Natural killer cell treated with Interleukin-12 subunit alpha and Interleukin-12 subunit beta and Interleukin-15 and Interleukin-18, amount 100 ng/mL, for 72 hours (primary cell): ENCODE measurements at regions not wholly inside any gene's neighbourhood (a gene's known extent, or its start where the extent isn't known, plus 50 kb on each side); places are given as distances from the start of the nearest gene placed in this dataset.

Source experiments
- ATAC-seq, 2 donors: fragments of 150-1000 bp; cut with Tn5 transposase in 1 of 2; sonication (Bioruptor Pico), chemical (Tn5 transposase) in 1 of 2; 2 replicates each; pipeline ENCODE4 v1.10.0; 2021
- DNase-seq: peaks from one replicate; pipeline ENCODE4 v3.0.0; 2022; ENCODE audit warnings: low spot score
- H3K27ac Mint-ChIP-seq, 2 donors: 1 replicate in 1 of 2; 2 replicates in 1 of 2; pipeline ENCODE4 v1.8.0; 2022; ENCODE audit warnings: mixed read lengths in 2 of 2, mild to moderate bottlenecking in 1 of 2, moderate library complexity in 1 of 2
- H3K27me3 Mint-ChIP-seq, 2 donors: 1 replicate in 1 of 2; 2 replicates in 1 of 2; pipeline ENCODE4 v1.8.0; 2022; ENCODE audit warnings: mixed read lengths in 2 of 2
- H3K36me3 Mint-ChIP-seq: one replicate; pipeline ENCODE4 v1.8.0; 2022; ENCODE audit warnings: mixed read lengths
- H3K4me1 Mint-ChIP-seq, 2 donors: 1 replicate in 1 of 2; 2 replicates in 1 of 2; pipeline ENCODE4 v1.8.0; 2022; ENCODE audit warnings: low read depth in 2 of 2, mixed read lengths in 2 of 2, mild to moderate bottlenecking in 1 of 2
- H3K4me3 Mint-ChIP-seq: one replicate; pipeline ENCODE4 v1.8.0; 2022; ENCODE audit warnings: mixed read lengths
- H3K9me3 Mint-ChIP-seq: 2 replicates; pipeline ENCODE4 v1.8.0; 2022; ENCODE audit warnings: mixed read lengths

DNA sequence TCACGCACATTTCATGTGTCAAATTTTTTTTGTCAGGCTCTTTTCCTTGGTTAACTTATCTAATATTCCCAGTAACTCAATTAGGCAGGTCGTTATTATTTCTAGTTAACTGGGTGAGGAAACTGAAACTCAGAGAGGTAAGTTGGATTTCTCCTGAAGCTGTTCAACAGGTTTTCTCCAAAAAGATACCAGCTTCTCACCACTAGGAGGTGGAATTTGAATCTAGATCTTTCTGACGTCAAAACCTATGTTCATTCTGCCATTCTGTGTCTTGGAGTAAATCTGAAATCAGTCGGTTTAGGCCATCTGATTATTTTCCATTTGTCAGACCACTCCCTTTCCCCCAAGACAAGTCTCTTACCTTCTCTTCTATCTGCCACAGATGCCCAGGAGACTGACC is 572.9 kb downstream of the ACTL7B start:
- H3K36me3 Mint-ChIP-seq, result no peaks in the 10 kb centered on the region
- H3K27me3 Mint-ChIP-seq, result no peaks in the 10 kb centered on the region
- ATAC-seq, result no peak
- H3K4me1 Mint-ChIP-seq, result no peaks in the 10 kb centered on the region
- no peak overlapping the region for H3K27ac Mint-ChIP-seq
- H3K4me3 Mint-ChIP-seq, result no peak overlapping the region
- peaks cover 6% of the 10 kb centered on the region for H3K9me3 Mint-ChIP-seq
- DNase-seq, result no peak

DNA sequence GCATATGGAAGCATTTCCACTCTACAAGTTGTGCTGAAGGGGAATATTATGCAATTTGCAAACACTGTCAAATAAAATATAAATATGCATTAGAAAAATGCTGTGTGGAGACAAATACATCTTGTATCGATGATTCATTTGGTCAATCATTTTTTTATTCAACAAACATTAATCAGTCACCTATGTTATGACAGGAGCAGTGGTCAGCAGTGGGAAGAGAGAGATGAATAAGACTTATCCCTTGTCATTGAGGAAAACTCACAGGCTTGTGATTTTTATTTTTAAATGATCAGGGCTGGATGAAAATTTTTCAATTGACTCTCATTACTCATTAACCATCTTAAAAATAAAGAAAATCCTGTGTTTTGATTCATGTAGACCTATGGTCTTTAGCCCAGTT is 574.1 kb downstream of the ACTL7B start:
- H3K27me3 Mint-ChIP-seq, result no peaks in the 10 kb centered on the region

DNA sequence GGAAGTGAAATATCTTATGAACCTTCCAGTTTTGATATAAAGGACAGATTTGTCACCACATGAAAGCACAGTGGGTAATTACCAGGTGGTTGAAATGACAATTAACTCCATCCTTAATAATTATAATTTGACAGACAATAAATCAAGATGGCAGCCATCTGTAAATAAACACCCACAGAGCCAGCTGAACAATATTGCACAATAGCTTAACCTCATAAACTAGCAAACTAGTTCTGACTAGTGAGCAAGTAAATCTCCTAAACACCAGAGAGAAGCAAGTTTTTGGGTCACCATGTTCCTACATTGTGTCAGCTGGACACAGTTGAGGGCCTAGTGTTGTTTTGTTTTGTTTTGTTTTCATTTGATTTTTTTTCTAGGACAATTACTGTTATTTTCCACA is 577.4 kb downstream of the ACTL7B start:
- peaks cover 10% of the 10 kb centered on the region for H3K9me3 Mint-ChIP-seq
- ATAC-seq (no peak), DNase-seq (no peak)
- peaks cover 0 to 3% of the 10 kb centered on the region in 2 donors for H3K4me1 Mint-ChIP-seq
- no peaks in the 10 kb centered on the region for H3K36me3 Mint-ChIP-seq
- H3K27me3 Mint-ChIP-seq, result no peaks in the 10 kb centered on the region
- H3K27ac Mint-ChIP-seq, result no peak overlapping the region
- no peak overlapping the region for H3K4me3 Mint-ChIP-seq

More for the DNA sequence above, 574.1 kb downstream of the ACTL7B start:
- H3K4me1 Mint-ChIP-seq, result no peaks in the 10 kb centered on the region
- no peak overlapping the region for H3K27ac Mint-ChIP-seq
- DNase-seq, result no peak
- no peak for ATAC-seq
- H3K9me3 Mint-ChIP-seq, result peaks cover 6% of the 10 kb centered on the region
- H3K36me3 Mint-ChIP-seq, result no peaks in the 10 kb centered on the region
- H3K4me3 Mint-ChIP-seq, result no peak overlapping the region

DNA sequence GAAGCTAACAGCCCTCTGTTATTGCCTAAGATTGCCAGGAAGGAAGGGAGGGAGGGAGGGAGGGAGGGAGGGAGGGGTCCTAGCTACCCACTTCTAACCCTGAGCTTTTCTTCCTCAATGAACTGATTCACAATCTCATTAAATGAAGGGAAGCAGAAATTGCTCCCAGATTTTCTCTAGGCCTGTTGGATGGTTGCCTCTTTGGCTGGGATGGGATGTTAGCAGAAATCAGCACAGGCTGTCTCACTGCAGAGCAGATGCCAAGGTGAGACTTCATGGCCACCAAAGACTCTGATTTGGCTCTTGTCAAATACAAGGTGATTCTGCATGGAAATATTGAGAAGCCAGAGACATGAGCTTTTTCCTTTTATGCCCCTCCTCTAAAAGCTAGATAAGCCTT is 578.6 kb downstream of the ACTL7B start:
- no peaks in the 10 kb centered on the region for H3K27me3 Mint-ChIP-seq
- peaks cover 3% of the 10 kb centered on the region in 2 donors for H3K4me1 Mint-ChIP-seq
- ATAC-seq (no peak), DNase-seq (no peak)
- H3K27ac Mint-ChIP-seq, result no peak overlapping the region
- no peaks in the 10 kb centered on the region for H3K36me3 Mint-ChIP-seq
- H3K4me3 Mint-ChIP-seq, result no peak overlapping the region
- H3K9me3 Mint-ChIP-seq, result peaks cover 9% of the 10 kb centered on the region

DNA sequence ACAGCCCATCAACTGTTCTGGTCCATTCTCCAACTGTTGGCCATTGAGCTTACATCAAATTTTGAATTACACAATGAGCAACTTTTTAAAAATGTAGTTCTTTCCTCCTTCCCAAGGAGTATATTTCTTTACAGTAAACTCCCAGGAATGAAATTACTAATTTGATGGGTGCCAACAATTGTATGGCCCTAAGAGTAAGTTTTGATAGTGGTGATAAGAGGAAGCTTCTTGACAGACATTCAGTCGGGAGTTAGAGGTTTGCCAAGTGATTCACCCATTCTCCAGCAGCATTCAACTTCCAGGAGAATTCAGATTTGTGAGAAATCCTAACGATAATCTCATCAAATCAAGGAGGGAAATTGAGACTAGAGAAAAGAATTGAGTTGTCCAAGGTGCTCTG is 579.9 kb downstream of the ACTL7B start:
- no peaks in the 10 kb centered on the region for H3K27me3 Mint-ChIP-seq
- H3K4me3 Mint-ChIP-seq, result no peak overlapping the region
- peaks cover 9% of the 10 kb centered on the region for H3K9me3 Mint-ChIP-seq
- ATAC-seq, result no peak
- DNase-seq, result no peak
- H3K36me3 Mint-ChIP-seq, result no peaks in the 10 kb centered on the region
- peaks cover 5% of the 10 kb centered on the region in 2 donors for H3K4me1 Mint-ChIP-seq
- H3K27ac Mint-ChIP-seq, result no peak overlapping the region

DNA sequence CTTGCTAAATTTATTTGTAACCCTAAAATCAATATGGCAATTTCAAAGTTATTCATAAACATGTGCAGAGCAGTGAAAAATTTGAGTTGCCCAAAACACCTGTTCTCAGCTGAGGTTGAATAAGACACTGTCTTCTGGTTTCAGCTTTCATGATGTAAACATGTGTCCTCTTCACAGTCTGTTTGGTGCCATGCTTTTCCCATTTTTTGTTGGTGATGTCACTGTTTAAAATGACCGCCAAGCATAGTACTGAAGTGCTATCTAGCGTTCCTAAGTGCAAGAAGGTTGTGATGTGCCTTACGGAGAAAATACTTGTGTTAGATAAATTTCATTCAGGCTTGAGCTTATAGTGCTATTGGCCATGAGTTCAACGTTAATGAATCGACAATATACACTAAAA is 580.8 kb downstream of the ACTL7B start:
- Mint-ChIP-seq H3K27me3 (no peaks in the 10 kb centered on the region), H3K27ac (no peak overlapping the region), H3K4me1 (peaks cover 5% of the 10 kb centered on the region in 2 donors), H3K36me3 (no peaks in the 10 kb centered on the region), H3K4me3 (no peak overlapping the region), H3K9me3 (peaks cover 10% of the 10 kb centered on the region)
- ATAC-seq (no peak), DNase-seq (no peak)

DNA sequence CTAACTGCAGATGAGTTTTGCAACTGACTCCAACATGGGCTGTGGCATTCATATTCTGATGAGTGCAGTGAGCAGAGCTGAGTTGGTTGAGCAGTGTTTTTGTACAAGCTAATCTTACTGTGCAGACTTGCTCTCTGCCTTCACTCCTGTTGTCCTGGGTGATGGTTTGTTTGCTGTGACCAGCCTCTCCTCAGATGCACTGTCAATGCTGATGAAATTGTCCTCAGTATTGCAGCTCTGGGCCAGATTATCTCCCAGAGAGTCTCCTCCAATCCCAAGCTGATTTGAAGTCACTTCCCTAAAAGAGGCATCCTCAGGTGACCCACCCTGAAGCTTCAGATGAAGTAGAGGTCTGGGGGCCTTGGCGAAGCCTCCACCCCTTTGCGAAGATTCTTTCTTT is 581.8 kb downstream of the ACTL7B start:
- no peaks in the 10 kb centered on the region for H3K36me3 Mint-ChIP-seq

DNA sequence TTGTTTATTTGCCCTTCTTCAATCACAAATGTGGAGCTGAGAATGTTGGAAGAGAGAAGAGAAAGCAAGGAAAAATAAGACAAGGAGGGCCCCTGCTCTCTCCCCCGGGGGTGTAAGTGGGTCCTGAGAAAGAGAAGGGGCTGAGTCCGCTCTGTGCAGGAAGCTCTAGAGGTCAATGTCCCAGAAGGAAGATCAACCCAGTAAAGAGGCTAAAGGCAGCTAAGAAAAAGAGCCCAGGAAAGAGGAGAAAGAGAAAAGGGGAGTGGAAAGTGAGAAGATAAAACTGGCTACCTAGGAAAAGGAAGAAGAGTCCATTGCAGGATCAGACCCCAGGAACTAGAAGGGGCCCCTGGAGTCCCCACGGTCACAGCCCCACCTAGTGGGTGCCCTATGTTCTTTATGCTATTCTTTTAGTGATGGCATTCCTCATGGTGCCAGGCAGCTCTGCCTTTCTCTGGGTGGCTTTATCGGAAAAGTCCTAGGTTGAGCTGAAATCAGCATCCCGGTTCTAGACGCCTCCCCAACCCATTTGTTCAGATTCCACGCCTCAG is 583.4 kb downstream of the ACTL7B start:
- H3K9me3 Mint-ChIP-seq, result peaks cover 10% of the 10 kb centered on the region
- H3K4me1 Mint-ChIP-seq, result peaks cover 5% of the 10 kb centered on the region in 2 donors
- DNase-seq (no peak), ATAC-seq (no peak)
- H3K36me3 Mint-ChIP-seq, result no peaks in the 10 kb centered on the region
- no peaks in the 10 kb centered on the region for H3K27me3 Mint-ChIP-seq
- H3K27ac Mint-ChIP-seq, result no peak overlapping the region
- H3K4me3 Mint-ChIP-seq, result no peak overlapping the region

More for the DNA sequence above, 581.8 kb downstream of the ACTL7B start:
- Mint-ChIP-seq H3K27me3 (no peaks in the 10 kb centered on the region), H3K9me3 (peaks cover 10% of the 10 kb centered on the region), H3K4me1 (peaks cover 5% of the 10 kb centered on the region in 2 donors), H3K4me3 (no peak overlapping the region), H3K27ac (no peak overlapping the region)
- DNase-seq (no peak), ATAC-seq (no peak)

DNA sequence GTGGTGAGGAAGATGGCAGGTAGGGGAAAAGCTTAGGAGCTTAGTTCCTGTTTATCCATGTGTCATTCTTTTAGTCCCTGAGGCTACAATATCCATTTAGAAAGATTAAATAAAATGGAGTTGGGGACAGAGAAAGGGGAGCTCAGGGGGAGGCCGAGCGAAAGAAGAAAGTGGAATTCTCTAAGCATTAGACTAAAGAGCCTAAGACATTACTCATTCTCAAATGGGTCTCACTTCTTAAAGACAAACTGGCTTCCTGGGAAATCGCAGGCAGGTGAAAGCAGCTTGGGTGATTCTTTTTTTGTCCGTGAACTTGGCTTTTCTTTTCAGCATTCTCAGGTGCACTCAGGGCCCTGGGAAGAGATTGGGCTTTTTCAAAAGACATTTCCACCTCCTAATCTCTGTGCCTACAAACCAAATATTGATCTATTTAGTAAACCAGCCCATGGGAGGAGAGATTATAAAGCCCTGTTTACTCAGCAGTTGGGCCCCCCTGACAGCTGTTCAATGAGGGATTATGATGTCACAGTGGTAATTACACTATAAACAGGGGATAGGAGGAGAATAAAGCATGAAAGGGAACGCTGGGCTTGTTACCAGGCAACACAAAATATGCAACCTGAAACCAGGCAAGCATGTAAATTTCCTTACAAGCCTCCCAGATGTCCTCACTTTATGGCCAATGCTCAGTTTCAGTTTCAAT is 584.0 kb downstream of the ACTL7B start:
- no peaks in the 10 kb centered on the region for H3K27me3 Mint-ChIP-seq
- no peaks in the 10 kb centered on the region for H3K36me3 Mint-ChIP-seq
- no peak overlapping the region for H3K4me3 Mint-ChIP-seq
- H3K27ac Mint-ChIP-seq, result no peak overlapping the region
- ATAC-seq (no peak), DNase-seq (no peak)
- H3K9me3 Mint-ChIP-seq, result peaks cover 13% of the 10 kb centered on the region
- H3K4me1 Mint-ChIP-seq, result peaks cover 5% of the 10 kb centered on the region in 2 donors

DNA sequence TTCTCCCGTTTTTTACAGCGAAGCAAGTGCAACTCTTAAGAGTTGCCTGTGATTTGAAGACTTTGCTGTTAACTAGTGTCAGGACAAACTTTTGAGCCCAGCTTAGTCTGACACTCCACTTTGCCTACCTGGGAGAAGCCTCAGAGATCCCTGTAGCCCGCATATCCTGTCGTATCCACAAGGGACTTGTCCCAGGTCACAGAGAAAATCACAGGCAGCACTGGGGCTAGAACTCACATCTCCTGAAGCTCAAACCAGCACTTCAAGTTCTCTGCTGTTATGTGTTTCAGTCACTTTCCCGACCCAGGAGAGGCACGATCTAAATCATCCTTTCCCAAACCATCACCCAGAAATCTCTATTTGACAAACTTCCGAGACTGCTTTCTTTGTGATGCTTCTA is 584.5 kb downstream of the ACTL7B start:
- no peaks in the 10 kb centered on the region for H3K36me3 Mint-ChIP-seq
- H3K27ac Mint-ChIP-seq, result no peak overlapping the region
- peaks cover 13% of the 10 kb centered on the region for H3K9me3 Mint-ChIP-seq
- H3K4me1 Mint-ChIP-seq, result peaks cover 5% of the 10 kb centered on the region in 2 donors
- H3K4me3 Mint-ChIP-seq, result no peak overlapping the region
- ATAC-seq (no peak), DNase-seq (no peak)
- H3K27me3 Mint-ChIP-seq, result no peaks in the 10 kb centered on the region

DNA sequence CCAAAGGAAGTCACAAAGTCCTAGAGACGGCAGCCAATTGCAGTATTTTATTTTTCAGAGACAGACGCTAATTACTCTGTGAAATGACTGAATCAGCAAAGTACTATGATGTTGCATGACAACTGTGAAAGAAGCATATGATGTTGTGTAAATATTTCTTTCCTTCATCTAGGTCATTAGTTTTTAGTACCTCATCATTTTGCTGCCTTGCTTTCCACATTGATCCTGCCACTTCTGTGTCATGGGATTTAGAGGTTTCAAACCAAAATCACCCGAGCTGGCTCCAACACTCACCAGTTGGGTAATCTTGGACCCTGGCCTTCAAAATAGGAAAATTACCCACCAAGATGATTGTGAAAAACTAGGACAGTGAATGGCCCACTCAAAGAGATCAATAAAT is 585.2 kb downstream of the ACTL7B start:
- peaks cover 13% of the 10 kb centered on the region for H3K9me3 Mint-ChIP-seq
- no peak for DNase-seq
- peaks cover 5% of the 10 kb centered on the region in 2 donors for H3K4me1 Mint-ChIP-seq
- no peak overlapping the region for H3K27ac Mint-ChIP-seq
- no peaks in the 10 kb centered on the region for H3K27me3 Mint-ChIP-seq
- ATAC-seq, result no peak
- H3K4me3 Mint-ChIP-seq, result no peak overlapping the region
- H3K36me3 Mint-ChIP-seq, result no peaks in the 10 kb centered on the region

DNA sequence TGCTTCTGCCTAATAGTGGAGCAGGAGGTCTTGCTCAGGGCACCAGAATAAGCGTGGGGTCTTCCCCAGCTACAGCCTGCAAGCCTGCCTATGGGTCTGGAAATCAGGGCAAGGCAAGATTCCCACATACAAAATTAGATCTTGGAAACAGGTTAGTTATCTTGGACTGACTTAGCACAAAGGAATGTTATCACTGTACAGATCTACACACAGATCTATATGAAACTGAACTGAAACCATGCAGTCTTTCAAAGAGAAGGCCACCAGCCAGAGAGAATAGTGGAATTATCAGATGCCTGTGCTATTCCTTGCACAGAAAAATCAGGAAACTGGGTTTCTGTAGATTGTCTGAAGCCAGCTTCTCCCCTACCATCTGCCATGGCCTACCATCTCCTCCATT is 585.7 kb downstream of the ACTL7B start:
- Mint-ChIP-seq H3K27me3 (no peaks in the 10 kb centered on the region), H3K36me3 (no peaks in the 10 kb centered on the region), H3K4me3 (no peak overlapping the region), H3K9me3 (peaks cover 13% of the 10 kb centered on the region), H3K27ac (no peak overlapping the region), H3K4me1 (peaks cover 5% of the 10 kb centered on the region in 2 donors)
- DNase-seq (no peak), ATAC-seq (no peak)

DNA sequence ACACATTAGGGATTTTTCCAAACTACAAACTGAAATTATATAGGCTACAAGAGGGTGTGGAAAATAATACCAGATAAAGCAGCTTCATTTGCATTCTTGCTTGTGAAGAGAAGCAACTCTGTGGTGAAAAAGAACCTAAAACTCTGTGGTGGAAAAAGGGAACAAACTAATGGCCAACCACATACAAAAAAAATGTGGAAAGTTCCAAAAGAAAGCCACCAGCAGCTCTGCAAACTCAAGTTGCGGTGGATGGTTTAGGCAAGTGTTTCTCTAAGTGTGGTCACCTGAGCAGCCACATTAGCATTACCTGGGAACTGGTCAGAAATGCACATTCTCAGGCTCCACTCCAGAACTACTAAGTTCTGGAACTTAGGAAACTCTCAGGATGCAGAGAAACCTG is 586.4 kb downstream of the ACTL7B start:
- ATAC-seq (no peak), DNase-seq (no peak)
- H3K27me3 Mint-ChIP-seq, result no peaks in the 10 kb centered on the region
- H3K4me1 Mint-ChIP-seq, result peaks cover 2 to 5% of the 10 kb centered on the region in 2 donors
- no peak overlapping the region for H3K27ac Mint-ChIP-seq
- no peaks in the 10 kb centered on the region for H3K36me3 Mint-ChIP-seq
- H3K9me3 Mint-ChIP-seq, result peaks cover 10% of the 10 kb centered on the region
- no peak overlapping the region for H3K4me3 Mint-ChIP-seq

DNA sequence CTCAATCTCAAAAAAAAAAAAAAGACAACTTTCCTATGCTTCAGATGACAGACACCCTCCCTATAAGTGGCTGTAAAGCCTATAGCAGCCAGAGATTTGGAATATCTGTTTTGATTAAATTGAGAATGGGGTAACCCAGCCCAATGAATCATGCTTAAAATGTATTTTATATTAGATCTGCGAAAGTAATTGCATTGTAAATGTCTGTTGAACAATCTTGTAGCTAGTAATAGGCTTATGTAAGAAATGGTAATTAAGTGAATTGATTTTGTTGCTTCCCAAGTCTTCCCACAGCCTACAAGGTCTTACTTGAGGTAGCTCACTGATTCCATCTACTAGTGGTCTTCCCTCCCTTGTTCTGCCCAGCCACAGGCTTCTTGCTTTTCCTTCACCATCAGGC is 590.7 kb downstream of the ACTL7B start:
- H3K27ac Mint-ChIP-seq, result no peak overlapping the region
- peaks cover 10% of the 10 kb centered on the region for H3K9me3 Mint-ChIP-seq

DNA sequence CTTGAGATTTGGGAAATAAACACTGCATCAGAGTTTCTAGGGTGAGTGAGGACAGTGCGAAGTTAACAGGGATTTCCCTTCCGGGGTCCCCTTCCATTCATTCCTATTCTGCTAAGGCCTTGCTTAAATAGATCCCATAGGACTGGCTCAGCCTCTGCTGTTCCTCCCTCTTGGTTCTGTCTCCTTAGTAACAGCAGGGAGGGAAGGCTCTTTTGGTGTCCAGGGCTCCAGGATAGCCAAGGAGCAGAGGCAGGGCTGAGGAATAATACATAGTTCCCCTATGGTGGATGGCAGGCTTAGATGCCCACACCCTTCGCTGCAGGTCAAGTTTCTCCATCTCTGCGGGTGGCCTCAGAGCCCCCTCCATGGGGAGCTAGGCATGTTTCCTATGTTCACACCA is 591.7 kb downstream of the ACTL7B start:
- Mint-ChIP-seq H3K9me3 (peaks cover 14% of the 10 kb centered on the region), H3K4me1 (no peaks in the 10 kb centered on the region), H3K27ac (no peak overlapping the region), H3K27me3 (no peaks in the 10 kb centered on the region), H3K4me3 (no peak overlapping the region), H3K36me3 (no peaks in the 10 kb centered on the region)
- ATAC-seq (no peak), DNase-seq (no peak)

More for the DNA sequence above, 590.7 kb downstream of the ACTL7B start:
- DNase-seq (no peak), ATAC-seq (no peak)
- no peaks in the 10 kb centered on the region for H3K36me3 Mint-ChIP-seq
- H3K27me3 Mint-ChIP-seq, result no peaks in the 10 kb centered on the region
- no peak overlapping the region for H3K4me3 Mint-ChIP-seq
- H3K4me1 Mint-ChIP-seq, result no peaks in the 10 kb centered on the region
